ENCODE measurements at regions not wholly inside any gene's neighbourhood (a gene's known extent, or its start where the extent isn't known, plus 50 kb on each side); places are given as distances from the start of the nearest gene placed in this dataset.

GRCh38 chr3:27963519-27963918 lies 241.4 kb upstream of the EOMES start:
- Histone ChIP-seq H3K9ac (ENCODE audit: low read length) (no peak overlapping the region), H4K20me1 (ENCODE audit: insufficient read depth) (no peaks in the 10 kb centered on the region), H3K9me2 (ENCODE audit: insufficient read depth, low read length) (no peaks in the 10 kb centered on the region), H3F3A (ENCODE audit: insufficient read depth, low read length, poor library complexity, severe bottlenecking) (no peaks in the 10 kb centered on the region), H3K79me2 (replicated peaks; ENCODE audit: insufficient read depth, low read length) (no peaks in the 10 kb centered on the region), H3K27ac (ENCODE audit: low read length) (no peak overlapping the region), H3K4me3 (ENCODE audit: low read length) (no peak overlapping the region), H3K36me3 (ENCODE audit: insufficient read depth, low read length) (no peaks in the 10 kb centered on the region), H3K4me2 (ENCODE audit: low read length) (no peak overlapping the region), H3K9me3 (ENCODE audit: low read length) (no peaks in the 10 kb centered on the region), H3K27me3 (ENCODE audit: insufficient read depth, low read depth, low read length) (no peaks in the 10 kb centered on the region), H2AFZ (ENCODE audit: low read depth, low read length) (no peak overlapping the region)
- TF ChIP-seq CTCF (IDR thresholded peaks at IDR 0.05; ENCODE audit: poor library complexity, severe bottlenecking) (no peak), POLR2AphosphoS5 (IDR thresholded peaks at IDR 0.05) (no peak)

GRCh38 chr3:27971600-27971999 lies 249.5 kb upstream of the EOMES start:
- no peaks in the 10 kb centered on the region for H3K9me2 ChIP-seq (ENCODE audit: insufficient read depth, low read length)
- no peak for TF ChIP-seq TAF1 (IDR thresholded peaks at IDR 0.05; ENCODE audit: low read depth)
- no peak for TF ChIP-seq MXI1 (conservative IDR thresholded peaks at IDR 0.05; ENCODE audit: poor library complexity, severe bottlenecking)
- TF ChIP-seq SMC3 (conservative IDR thresholded peaks at IDR 0.05; ENCODE audit: poor library complexity): no peak
- no peak for TF ChIP-seq POLR2AphosphoS5 (IDR thresholded peaks at IDR 0.05)
- TF ChIP-seq RAD21 (conservative IDR thresholded peaks at IDR 0.05): no peak
- TF ChIP-seq EP300 (conservative IDR thresholded peaks at IDR 0.05; ENCODE audit: poor library complexity, severe bottlenecking): no peak
- no peak for TF ChIP-seq REST (IDR thresholded peaks at IDR 0.05; ENCODE audit: borderline replicate concordance)
- no peak for TF ChIP-seq EZH2 (IDR thresholded peaks at IDR 0.05; ENCODE audit: borderline replicate concordance, insufficient read depth, low read length, poor library complexity, severe bottlenecking)
- TF ChIP-seq CTCF (IDR thresholded peaks at IDR 0.05; ENCODE audit: poor library complexity, severe bottlenecking): no peak
- no peak overlapping the region for H3K27ac ChIP-seq (ENCODE audit: low read length)
- H3K4me3 ChIP-seq (ENCODE audit: low read length): no peak overlapping the region
- H3K36me3 ChIP-seq (ENCODE audit: insufficient read depth, low read length): no peaks in the 10 kb centered on the region
- no peaks in the 10 kb centered on the region for H3K27me3 ChIP-seq (ENCODE audit: insufficient read depth, low read depth, low read length)
- no peak overlapping the region for H3K4me2 ChIP-seq (ENCODE audit: low read length)
- no peaks in the 10 kb centered on the region for H3K9me3 ChIP-seq (ENCODE audit: low read length)
- no peaks in the 10 kb centered on the region for H4K20me1 ChIP-seq (ENCODE audit: insufficient read depth)
- no peak overlapping the region for H2AFZ ChIP-seq (ENCODE audit: low read depth, low read length)
- no peaks in the 10 kb centered on the region for H3K79me2 ChIP-seq (replicated peaks; ENCODE audit: insufficient read depth, low read length)
- no peak overlapping the region for H3K9ac ChIP-seq (ENCODE audit: low read length)
- no peaks in the 10 kb centered on the region for H3F3A ChIP-seq (ENCODE audit: insufficient read depth, low read length, poor library complexity, severe bottlenecking)
